Adrenal gland (tissue), 9 donors: ENCODE measurements at regions not wholly inside any gene's neighbourhood (a gene's known extent, or its start where the extent isn't known, plus 50 kb on each side); places are given as distances from the start of the nearest gene placed in this dataset.

ENCODE experiments used
- DNase-seq, 7 donors: peaks; one replicate each; pipeline ENCODE4 v3.0.0-alpha.2; 2019 to 2020
- H3K27ac ChIP-seq, 5 donors: fragments of 200-600 bp; sonication (generic) in 4 of 5; 1 replicate in 3 of 5; 2 replicates in 2 of 5; pipeline versions ENCODE4 v1.5.1 to v1.8.0; 2016 to 2020; ENCODE audit warnings: mild to moderate bottlenecking in 1 of 5
- H3K27me3 ChIP-seq: fragments of 200-600 bp; 2 replicates; pipeline ENCODE4 v1.8.0; 2021
- H3K36me3 ChIP-seq, 2 donors: fragments of 200-600 bp; replicated peaks in 1 of 2; 1 replicate in 1 of 2; 2 replicates in 1 of 2; pipeline versions ENCODE4 v1.5.1 to v1.8.0; 2018 to 2022
- H3K4me1 ChIP-seq, 2 donors: fragments of 200-600 bp; replicated peaks in 1 of 2; 1 replicate in 1 of 2; 2 replicates in 1 of 2; pipeline versions ENCODE4 v1.5.1 to v1.8.0; 2018 to 2021
- H3K4me3 ChIP-seq, 4 donors: fragments of 200-600 bp; sonication (generic) in 3 of 4; one replicate each; pipeline ENCODE4 v1.5.1; 2016 to 2018
- H3K9me3 ChIP-seq, 3 donors: fragments of 200-600 bp; sonication (generic) in 1 of 3; replicated peaks in 1 of 3; 1 replicate in 2 of 3; 2 replicates in 1 of 3; pipeline versions ENCODE4 v1.5.1 to v1.8.0; 2016 to 2021
- CTCF ChIP-seq, 6 experiments: fragments of 450-650 bp in 4 of 6; fragments of 200-600 bp in 2 of 6; sonication (generic) in 1 of 6; IDR thresholded peaks; 1 replicate in 5 of 6; 2 replicates in 1 of 6; pipeline versions ENCODE4 v1.5.1 to v1.8.0; 2016 to 2021; ENCODE audit warnings: antibody characterized with exemption in 6 of 6, mild to moderate bottlenecking in 2 of 6, moderate library complexity in 1 of 6
- POLR2A ChIP-seq, 2 donors: fragments of 450-650 bp; IDR thresholded peaks; one replicate each; pipeline ENCODE4 v1.6.1; 2017; ENCODE audit warnings: antibody characterized with exemption in 2 of 2, mild to moderate bottlenecking in 2 of 2, moderate library complexity in 1 of 2
- WGBS, 4 donors: extraction: QIAGEN DNeasy Blood & Tissue Kit in 2 of 4; methylation state at CpG; one replicate each; pipeline versions ENCODE4 v1.1.5 to v1.1.7; 2013 to 2017; 5-methylcytosine and 5-hydroxymethylcytosine counted together
- intact Hi-C, 2 donors: fragments of 100-400 bp; cut with DNase I; formaldehyde crosslinking; loops; one replicate each; pipeline versions ENCODE4 v1.14.1 to v1.15.0; 2022 to 2023
- donor health status: healthy with polysubstance abuse.
- donor health status: Bipolar disorder and iron deficiency.
- donor health status: DM: yes; HTN: yes; CAD: no.
- donor health status: DM: no; HTN: no; CAD: no.
- donor health status: DM: no; HTN: no; CAD: no.

GRCh38 chr6:167441715-167442206 lies 116.9 kb downstream of the TTLL2 start:
- Histone ChIP-seq H3K27ac (no peak overlapping the region), H3K4me3 (no peak overlapping the region), H3K4me1 (no peaks in the 10 kb centered on the region), H3K36me3 (no peaks in the 10 kb centered on the region), H3K27me3 (no peaks in the 10 kb centered on the region), H3K9me3 (no peaks in the 10 kb centered on the region)
- intact Hi-C loops: no loop called here
- WGBS, 4 donors: 49 to 58% (median 54%) methylated on average over 9 of the region's 9 CpGs
- TF ChIP-seq POLR2A (IDR thresholded peaks at IDR 0.05) (no peak), CTCF (IDR thresholded peaks at IDR 0.05) (no peak)
- no peak for DNase-seq

- no peak overlapping the region for H3K27ac ChIP-seq
- no peak for DNase-seq
- H3K9me3 ChIP-seq: no peaks in the 10 kb centered on the region
- H3K27me3 ChIP-seq: no peaks in the 10 kb centered on the region
- H3K36me3 ChIP-seq: no peaks in the 10 kb centered on the region
- no peaks in the 10 kb centered on the region for H3K4me1 ChIP-seq
- WGBS, 4 donors: 51 to 59% (median 55%) methylated on average over 7 of the region's 7 CpGs
- intact Hi-C loops: no loop called here
- TF ChIP-seq POLR2A (IDR thresholded peaks at IDR 0.05) (no peak), CTCF (IDR thresholded peaks at IDR 0.05) (no peak)
- no peak overlapping the region for H3K4me3 ChIP-seq
These were observed 117.4 kb downstream of the TTLL2 start for GRCh38 chr6:167442245-167442644.

GRCh38 chr6:167442796-167443680 lies 118.2 kb downstream of the TTLL2 start:
- TF ChIP-seq CTCF (IDR thresholded peaks at IDR 0.05) (no peak), POLR2A (IDR thresholded peaks at IDR 0.05) (no peak)
- 63 to 74% (median 70%) methylated on average over 15 of the region's 15 CpGs for WGBS, 4 donors
- intact Hi-C loops: no loop called here
- no peak for DNase-seq
- Histone ChIP-seq H3K27ac (no peak overlapping the region), H3K4me1 (no peaks in the 10 kb centered on the region), H3K9me3 (no peaks in the 10 kb centered on the region), H3K4me3 (no peak overlapping the region), H3K27me3 (no peaks in the 10 kb centered on the region), H3K36me3 (no peaks in the 10 kb centered on the region)

DNA sequence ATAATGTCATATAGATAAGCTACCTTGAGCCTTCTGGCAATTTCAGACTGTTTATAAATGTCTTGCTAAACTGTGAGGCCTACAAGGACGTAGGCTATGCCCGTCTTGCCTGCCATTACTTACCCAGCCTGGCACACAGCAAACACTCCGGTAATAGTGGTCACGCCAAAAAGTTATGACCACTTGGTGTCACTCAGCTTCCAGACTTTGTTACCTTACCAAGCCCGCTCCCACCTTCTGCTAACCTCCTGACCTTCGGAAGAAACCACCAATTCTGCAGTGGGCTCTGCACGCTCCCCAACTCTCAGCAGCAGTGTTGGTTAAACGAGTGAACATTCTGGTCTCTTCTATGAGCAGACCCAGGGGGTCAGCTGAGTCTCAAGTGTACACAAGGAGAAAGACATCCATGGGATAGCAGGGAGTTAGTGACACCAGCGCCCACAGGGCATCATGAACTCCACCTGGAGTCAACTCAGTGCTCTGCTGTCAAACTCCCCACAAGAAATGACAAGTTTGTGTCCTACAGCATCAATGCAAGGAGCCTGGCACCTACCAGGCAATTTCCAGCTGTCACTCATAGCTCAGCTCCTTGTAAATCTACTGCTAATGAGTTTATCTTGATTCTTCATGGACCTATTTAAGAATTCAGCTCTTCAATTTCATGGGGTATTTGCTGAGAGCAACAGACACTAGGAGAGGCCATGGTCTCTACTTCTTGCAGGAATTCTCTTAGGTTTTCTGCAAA lies 119.9 kb downstream of the TTLL2 start:
- intact Hi-C loops: no loop called here
- H3K36me3 ChIP-seq: no peaks in the 10 kb centered on the region
- TF ChIP-seq CTCF (IDR thresholded peaks at IDR 0.05) (no peak), POLR2A (IDR thresholded peaks at IDR 0.05) (no peak)
- DNase-seq: no peak
- no peak overlapping the region for H3K27ac ChIP-seq
- no peaks in the 10 kb centered on the region for H3K27me3 ChIP-seq
- no peaks in the 10 kb centered on the region for H3K4me1 ChIP-seq
- 84 to 94% (median 86%) methylated on average over 9 of the region's 9 CpGs for WGBS, 4 donors
- no peak overlapping the region for H3K4me3 ChIP-seq
- no peaks in the 10 kb centered on the region for H3K9me3 ChIP-seq
